VCaP (cell line): ENCODE measurements at regions not wholly inside any gene's neighbourhood (a gene's known extent, or its start where the extent isn't known, plus 50 kb on each side); places are given as distances from the start of the nearest gene placed in this dataset.

Experiments
- H3K27ac ChIP-seq: fragments of 450-650 bp; 2 replicates; pipeline ENCODE4 v1.5.1; 2017
- CTCF ChIP-seq: fragments of 450-650 bp; conservative IDR thresholded peaks from 2 replicates; pipeline ENCODE4 v1.5.1; 2017; ENCODE audit warnings: mild to moderate bottlenecking, moderate library complexity

- no peak for TF ChIP-seq CTCF
- no peak overlapping the region for H3K27ac ChIP-seq
Observed at GRCh38 chr11:38330578-38330977, 1732.5 kb upstream of the RAG2 start.

- TF ChIP-seq CTCF: no peak
- no peak overlapping the region for H3K27ac ChIP-seq
Observed at GRCh38 chr11:38323961-38324761, 1726.1 kb upstream of the RAG2 start.

- H3K27ac ChIP-seq: no peak overlapping the region
- TF ChIP-seq CTCF: no peak
Observed at GRCh38 chr11:38315151-38315550, 1717.1 kb upstream of the RAG2 start.

GRCh38 chr11:38307455-38307854 lies 1709.4 kb upstream of the RAG2 start:
- TF ChIP-seq CTCF: no peak
- no peak overlapping the region for H3K27ac ChIP-seq

- H3K27ac ChIP-seq: no peak overlapping the region
- TF ChIP-seq CTCF: no peak
Observed at GRCh38 chr11:38305682-38306081, 1707.6 kb upstream of the RAG2 start.

- no peak overlapping the region for H3K27ac ChIP-seq
- TF ChIP-seq CTCF: no peak
Observed at GRCh38 chr11:38304926-38305325, 1706.9 kb upstream of the RAG2 start.

- TF ChIP-seq CTCF: no peak
- no peak overlapping the region for H3K27ac ChIP-seq
Observed at GRCh38 chr11:38302564-38302963, 1704.5 kb upstream of the RAG2 start.
